ENCODE measurements at regions not wholly inside any gene's neighbourhood (a gene's known extent, or its start where the extent isn't known, plus 50 kb on each side); places are given as distances from the start of the nearest gene placed in this dataset.

DNA sequence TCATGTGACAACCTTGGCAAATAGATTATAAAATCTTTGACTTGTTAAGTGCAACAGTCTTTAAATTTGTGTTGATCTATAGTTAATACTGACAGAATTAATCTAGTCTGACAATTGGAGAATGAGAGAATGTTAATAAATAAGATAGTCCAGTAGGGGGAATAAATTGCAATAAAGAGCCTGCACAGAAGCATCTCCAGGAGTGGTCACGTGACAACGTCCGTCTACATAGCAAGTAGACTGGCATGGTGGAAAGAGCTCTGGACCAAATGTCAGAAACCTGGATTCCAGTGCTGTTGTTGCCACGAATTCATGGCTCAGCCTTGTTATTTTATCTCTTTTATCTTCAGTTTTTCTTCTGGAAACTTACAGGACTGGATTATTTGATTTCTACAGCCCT lies 436.5 kb downstream of the RAB28 start:
- TF ChIP-seq MXI1 (IDR thresholded peaks at IDR 0.05; ENCODE audit: borderline replicate concordance, low read depth, low read length) (no peak), CHD1 (IDR thresholded peaks at IDR 0.05; ENCODE audit: low read depth, low read length) (no peak), BHLHE40 (IDR thresholded peaks at IDR 0.05; ENCODE audit: low read depth, low read length) (no peak), CEBPB (IDR thresholded peaks at IDR 0.05; ENCODE audit: low read depth, low read length) (no peak)
- TF ChIP-seq, protein P1, sequence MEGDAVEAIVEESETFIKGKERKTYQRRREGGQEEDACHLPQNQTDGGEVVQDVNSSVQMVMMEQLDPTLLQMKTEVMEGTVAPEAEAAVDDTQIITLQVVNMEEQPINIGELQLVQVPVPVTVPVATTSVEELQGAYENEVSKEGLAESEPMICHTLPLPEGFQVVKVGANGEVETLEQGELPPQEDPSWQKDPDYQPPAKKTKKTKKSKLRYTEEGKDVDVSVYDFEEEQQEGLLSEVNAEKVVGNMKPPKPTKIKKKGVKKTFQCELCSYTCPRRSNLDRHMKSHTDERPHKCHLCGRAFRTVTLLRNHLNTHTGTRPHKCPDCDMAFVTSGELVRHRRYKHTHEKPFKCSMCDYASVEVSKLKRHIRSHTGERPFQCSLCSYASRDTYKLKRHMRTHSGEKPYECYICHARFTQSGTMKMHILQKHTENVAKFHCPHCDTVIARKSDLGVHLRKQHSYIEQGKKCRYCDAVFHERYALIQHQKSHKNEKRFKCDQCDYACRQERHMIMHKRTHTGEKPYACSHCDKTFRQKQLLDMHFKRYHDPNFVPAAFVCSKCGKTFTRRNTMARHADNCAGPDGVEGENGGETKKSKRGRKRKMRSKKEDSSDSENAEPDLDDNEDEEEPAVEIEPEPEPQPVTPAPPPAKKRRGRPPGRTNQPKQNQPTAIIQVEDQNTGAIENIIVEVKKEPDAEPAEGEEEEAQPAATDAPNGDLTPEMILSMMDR (conservative IDR thresholded peaks at IDR 0.05; ENCODE audit: low read depth, low read length), result no peak
- TF ChIP-seq, protein P2, sequence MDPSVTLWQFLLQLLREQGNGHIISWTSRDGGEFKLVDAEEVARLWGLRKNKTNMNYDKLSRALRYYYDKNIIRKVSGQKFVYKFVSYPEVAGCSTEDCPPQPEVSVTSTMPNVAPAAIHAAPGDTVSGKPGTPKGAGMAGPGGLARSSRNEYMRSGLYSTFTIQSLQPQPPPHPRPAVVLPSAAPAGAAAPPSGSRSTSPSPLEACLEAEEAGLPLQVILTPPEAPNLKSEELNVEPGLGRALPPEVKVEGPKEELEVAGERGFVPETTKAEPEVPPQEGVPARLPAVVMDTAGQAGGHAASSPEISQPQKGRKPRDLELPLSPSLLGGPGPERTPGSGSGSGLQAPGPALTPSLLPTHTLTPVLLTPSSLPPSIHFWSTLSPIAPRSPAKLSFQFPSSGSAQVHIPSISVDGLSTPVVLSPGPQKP (IDR thresholded peaks at IDR 0.05; ENCODE audit: borderline replicate concordance, low read depth, low read length), result no peak
